ENCODE measurements at regions not wholly inside any gene's neighbourhood (a gene's known extent, or its start where the extent isn't known, plus 50 kb on each side); places are given as distances from the start of the nearest gene placed in this dataset.

DNA sequence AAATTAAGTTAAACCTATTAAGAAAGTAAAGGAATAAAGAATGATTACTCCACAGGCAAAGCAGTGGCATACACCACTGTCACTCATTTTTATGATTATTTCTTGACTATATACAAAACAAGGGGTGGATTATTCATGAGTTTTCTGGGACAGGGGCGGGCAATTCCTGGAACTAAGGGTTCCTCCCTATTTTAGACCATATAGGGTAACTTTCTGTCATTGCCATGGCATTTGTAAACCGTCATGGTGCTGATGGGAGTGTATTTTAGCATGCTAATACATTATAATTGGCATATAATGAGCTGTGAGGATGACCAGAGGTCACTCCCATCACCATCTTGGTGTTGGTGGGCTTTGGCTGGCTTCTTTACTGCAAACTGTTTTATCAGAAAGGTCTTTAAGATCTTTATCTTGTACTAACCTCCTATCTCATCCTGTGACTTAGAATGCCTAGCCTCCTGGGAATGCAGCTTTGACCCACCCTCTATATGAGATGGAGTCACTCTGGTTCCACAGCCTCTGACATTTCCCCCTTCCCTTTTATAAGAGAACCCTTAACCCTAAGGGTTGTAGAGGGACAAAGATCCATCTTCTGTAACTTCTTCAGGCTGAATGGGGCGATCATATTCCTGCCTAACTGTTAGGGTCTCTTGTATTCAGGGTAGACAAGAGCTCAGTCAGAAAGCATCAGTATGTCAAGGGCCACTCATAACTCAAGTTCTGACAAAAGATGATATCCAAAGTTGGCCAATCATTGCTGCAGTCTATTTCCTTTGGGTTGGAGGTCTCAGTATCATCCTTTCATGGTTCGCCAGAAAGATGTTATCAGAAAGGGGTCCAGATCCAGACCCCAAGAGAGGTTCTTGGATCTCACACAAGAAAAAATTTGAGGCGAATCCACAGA lies 79.5 kb upstream of the LIPC start:
- TF ChIP-seq, protein P1, sequence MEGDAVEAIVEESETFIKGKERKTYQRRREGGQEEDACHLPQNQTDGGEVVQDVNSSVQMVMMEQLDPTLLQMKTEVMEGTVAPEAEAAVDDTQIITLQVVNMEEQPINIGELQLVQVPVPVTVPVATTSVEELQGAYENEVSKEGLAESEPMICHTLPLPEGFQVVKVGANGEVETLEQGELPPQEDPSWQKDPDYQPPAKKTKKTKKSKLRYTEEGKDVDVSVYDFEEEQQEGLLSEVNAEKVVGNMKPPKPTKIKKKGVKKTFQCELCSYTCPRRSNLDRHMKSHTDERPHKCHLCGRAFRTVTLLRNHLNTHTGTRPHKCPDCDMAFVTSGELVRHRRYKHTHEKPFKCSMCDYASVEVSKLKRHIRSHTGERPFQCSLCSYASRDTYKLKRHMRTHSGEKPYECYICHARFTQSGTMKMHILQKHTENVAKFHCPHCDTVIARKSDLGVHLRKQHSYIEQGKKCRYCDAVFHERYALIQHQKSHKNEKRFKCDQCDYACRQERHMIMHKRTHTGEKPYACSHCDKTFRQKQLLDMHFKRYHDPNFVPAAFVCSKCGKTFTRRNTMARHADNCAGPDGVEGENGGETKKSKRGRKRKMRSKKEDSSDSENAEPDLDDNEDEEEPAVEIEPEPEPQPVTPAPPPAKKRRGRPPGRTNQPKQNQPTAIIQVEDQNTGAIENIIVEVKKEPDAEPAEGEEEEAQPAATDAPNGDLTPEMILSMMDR (IDR thresholded peaks at IDR 0.05) = no peak
- TF ChIP-seq POLR2AphosphoS5 (IDR thresholded peaks at IDR 0.05) (no peak), EP300 (IDR thresholded peaks at IDR 0.05) (no peak), POLR2A (IDR thresholded peaks at IDR 0.05; ENCODE audit: low read depth) (no peak)
